ENCODE measurements at regions not wholly inside any gene's neighbourhood (a gene's known extent, or its start where the extent isn't known, plus 50 kb on each side); places are given as distances from the start of the nearest gene placed in this dataset.

DNA sequence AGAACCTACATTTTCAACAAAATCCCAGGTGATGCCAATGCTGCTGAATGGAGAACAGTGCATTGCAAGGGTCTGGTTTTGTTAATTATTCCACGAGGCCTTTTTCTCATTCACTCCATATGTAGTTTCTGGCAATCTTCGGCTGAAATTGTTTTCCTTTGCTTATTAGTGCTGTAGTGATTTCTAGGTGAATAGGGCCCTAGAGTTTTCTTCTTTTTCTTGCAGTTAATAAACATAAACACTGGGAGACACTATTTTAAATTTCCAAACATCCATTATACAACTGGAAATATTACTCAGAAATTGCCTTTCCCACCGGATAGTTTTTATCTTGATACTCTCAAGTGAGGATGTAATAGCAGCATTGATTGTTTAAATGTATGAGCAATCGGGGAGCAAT, 435.6 kb downstream of the XPNPEP1 start:
- TF ChIP-seq, protein P1, sequence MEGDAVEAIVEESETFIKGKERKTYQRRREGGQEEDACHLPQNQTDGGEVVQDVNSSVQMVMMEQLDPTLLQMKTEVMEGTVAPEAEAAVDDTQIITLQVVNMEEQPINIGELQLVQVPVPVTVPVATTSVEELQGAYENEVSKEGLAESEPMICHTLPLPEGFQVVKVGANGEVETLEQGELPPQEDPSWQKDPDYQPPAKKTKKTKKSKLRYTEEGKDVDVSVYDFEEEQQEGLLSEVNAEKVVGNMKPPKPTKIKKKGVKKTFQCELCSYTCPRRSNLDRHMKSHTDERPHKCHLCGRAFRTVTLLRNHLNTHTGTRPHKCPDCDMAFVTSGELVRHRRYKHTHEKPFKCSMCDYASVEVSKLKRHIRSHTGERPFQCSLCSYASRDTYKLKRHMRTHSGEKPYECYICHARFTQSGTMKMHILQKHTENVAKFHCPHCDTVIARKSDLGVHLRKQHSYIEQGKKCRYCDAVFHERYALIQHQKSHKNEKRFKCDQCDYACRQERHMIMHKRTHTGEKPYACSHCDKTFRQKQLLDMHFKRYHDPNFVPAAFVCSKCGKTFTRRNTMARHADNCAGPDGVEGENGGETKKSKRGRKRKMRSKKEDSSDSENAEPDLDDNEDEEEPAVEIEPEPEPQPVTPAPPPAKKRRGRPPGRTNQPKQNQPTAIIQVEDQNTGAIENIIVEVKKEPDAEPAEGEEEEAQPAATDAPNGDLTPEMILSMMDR (IDR thresholded peaks at IDR 0.05; ENCODE audit: poor library complexity), result no peak
- TF ChIP-seq EZH2phosphoT487 (IDR thresholded peaks at IDR 0.05; ENCODE audit: low read depth, severe bottlenecking, unreplicated experiment), result no peak
